ENCODE measurements at regions not wholly inside any gene's neighbourhood (a gene's known extent, or its start where the extent isn't known, plus 50 kb on each side); places are given as distances from the start of the nearest gene placed in this dataset.

GRCh38 chr10:108598320-108598695, 1325.0 kb downstream of the XPNPEP1 start:
- no peaks in the 10 kb centered on the region for H3K9me3 ChIP-seq (ENCODE audit: control insufficient read depth in 5 of 5, low read length in 5 of 5)
- no peak overlapping the region for H3K9ac ChIP-seq (ENCODE audit: low read length in 5 of 5)
- H3K27me3 ChIP-seq (ENCODE audit: control insufficient read depth in 5 of 5, insufficient read depth in 4 of 5, low read length in 5 of 5): no peaks in the 10 kb centered on the region
- no peaks in the 10 kb centered on the region for H3K4me1 ChIP-seq (ENCODE audit: control insufficient read depth in 5 of 5, insufficient read depth in 5 of 5, low read length in 5 of 5)
- H3K27ac ChIP-seq (ENCODE audit: low read depth, low read length): no peak overlapping the region
- H3K4me3 ChIP-seq (ENCODE audit: low read depth in 1 of 5, low read length in 5 of 5): no peak overlapping the region
- H3K36me3 ChIP-seq (ENCODE audit: control insufficient read depth in 5 of 5, insufficient read depth in 5 of 5, low read length in 5 of 5): no peaks in the 10 kb centered on the region

DNA sequence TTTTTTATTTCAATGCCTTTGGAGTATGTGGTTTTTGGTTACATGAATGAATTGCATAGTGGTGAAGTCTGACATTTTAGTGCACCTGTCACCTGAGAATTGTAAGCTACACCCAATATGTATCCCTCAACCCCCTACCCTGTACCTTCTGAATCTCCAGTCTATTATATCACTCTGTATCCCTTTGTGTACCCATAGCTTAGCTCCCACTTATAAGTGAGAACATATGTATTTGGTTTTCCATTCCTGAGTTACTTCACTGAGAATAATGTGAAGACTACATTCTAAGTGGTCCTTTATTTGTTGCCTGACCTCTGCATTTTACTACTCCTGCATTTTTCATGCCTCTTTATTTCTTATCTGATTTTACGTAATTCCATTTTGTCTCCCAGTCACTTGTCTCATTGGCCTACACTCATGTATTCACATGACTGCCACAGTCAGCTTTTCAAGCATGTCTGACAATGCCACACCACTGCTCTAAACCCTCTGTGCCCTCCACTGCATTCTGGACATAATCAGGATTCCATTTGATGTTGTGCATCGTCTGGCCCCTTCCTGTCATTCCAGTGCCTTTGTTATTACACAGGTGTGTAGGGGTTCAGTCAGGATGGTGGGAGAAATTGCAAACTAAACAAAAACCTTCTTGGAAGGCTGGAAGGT, 1325.5 kb downstream of the XPNPEP1 start:
- no peaks in the 10 kb centered on the region for H3K9me3 ChIP-seq (ENCODE audit: control insufficient read depth in 5 of 5, low read length in 5 of 5)
- no peaks in the 10 kb centered on the region for H3K27me3 ChIP-seq (ENCODE audit: control insufficient read depth in 5 of 5, insufficient read depth in 4 of 5, low read length in 5 of 5)
- no peaks in the 10 kb centered on the region for H3K4me1 ChIP-seq (ENCODE audit: control insufficient read depth in 5 of 5, insufficient read depth in 5 of 5, low read length in 5 of 5)
- H3K4me3 ChIP-seq (ENCODE audit: low read depth in 1 of 5, low read length in 5 of 5): no peak overlapping the region
- H3K27ac ChIP-seq (ENCODE audit: low read depth, low read length): no peak overlapping the region
- H3K9ac ChIP-seq (ENCODE audit: low read length in 5 of 5): no peak overlapping the region
- no peaks in the 10 kb centered on the region for H3K36me3 ChIP-seq (ENCODE audit: control insufficient read depth in 5 of 5, insufficient read depth in 5 of 5, low read length in 5 of 5)

DNA sequence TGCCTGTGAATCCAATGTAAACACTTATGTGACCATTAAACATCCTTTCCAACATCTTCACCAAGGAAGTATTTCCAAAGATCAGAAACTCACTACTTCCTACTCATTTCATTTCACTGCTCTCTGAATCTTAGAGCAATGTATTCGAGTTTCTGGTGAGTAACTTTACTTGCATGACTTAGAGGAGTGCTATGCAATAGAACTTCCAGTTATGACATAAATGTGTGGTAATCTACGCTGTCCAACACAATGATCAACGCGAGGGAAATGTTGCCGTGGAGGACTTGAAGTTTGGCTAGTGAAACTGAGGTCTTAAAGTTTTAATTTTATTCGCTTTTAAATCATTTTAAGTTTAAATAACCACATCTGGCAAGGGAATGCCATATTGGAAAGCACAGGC, 1326.3 kb downstream of the XPNPEP1 start:
- H3K27me3 ChIP-seq (ENCODE audit: control insufficient read depth in 5 of 5, insufficient read depth in 4 of 5, low read length in 5 of 5): no peaks in the 10 kb centered on the region
- H3K9ac ChIP-seq (ENCODE audit: low read length in 5 of 5): no peak overlapping the region
- H3K9me3 ChIP-seq (ENCODE audit: control insufficient read depth in 5 of 5, low read length in 5 of 5): no peaks in the 10 kb centered on the region
- no peak overlapping the region for H3K4me3 ChIP-seq (ENCODE audit: low read depth in 1 of 5, low read length in 5 of 5)
- H3K4me1 ChIP-seq (ENCODE audit: control insufficient read depth in 5 of 5, insufficient read depth in 5 of 5, low read length in 5 of 5): no peaks in the 10 kb centered on the region
- no peaks in the 10 kb centered on the region for H3K36me3 ChIP-seq (ENCODE audit: control insufficient read depth in 5 of 5, insufficient read depth in 5 of 5, low read length in 5 of 5)
- no peak overlapping the region for H3K27ac ChIP-seq (ENCODE audit: low read depth, low read length)

- H3K4me3 ChIP-seq (ENCODE audit: low read depth in 1 of 5, low read length in 5 of 5): no peak overlapping the region
- no peaks in the 10 kb centered on the region for H3K9me3 ChIP-seq (ENCODE audit: control insufficient read depth in 5 of 5, low read length in 5 of 5)
- H3K27ac ChIP-seq (ENCODE audit: low read depth, low read length): no peak overlapping the region
- H3K4me1 ChIP-seq (ENCODE audit: control insufficient read depth in 5 of 5, insufficient read depth in 5 of 5, low read length in 5 of 5): no peaks in the 10 kb centered on the region
- H3K27me3 ChIP-seq (ENCODE audit: control insufficient read depth in 5 of 5, insufficient read depth in 4 of 5, low read length in 5 of 5): no peaks in the 10 kb centered on the region
- no peak overlapping the region for H3K9ac ChIP-seq (ENCODE audit: low read length in 5 of 5)
- no peaks in the 10 kb centered on the region for H3K36me3 ChIP-seq (ENCODE audit: control insufficient read depth in 5 of 5, insufficient read depth in 5 of 5, low read length in 5 of 5)
Measured at GRCh38 chr10:108592956-108593355, 1330.4 kb downstream of the XPNPEP1 start.

DNA sequence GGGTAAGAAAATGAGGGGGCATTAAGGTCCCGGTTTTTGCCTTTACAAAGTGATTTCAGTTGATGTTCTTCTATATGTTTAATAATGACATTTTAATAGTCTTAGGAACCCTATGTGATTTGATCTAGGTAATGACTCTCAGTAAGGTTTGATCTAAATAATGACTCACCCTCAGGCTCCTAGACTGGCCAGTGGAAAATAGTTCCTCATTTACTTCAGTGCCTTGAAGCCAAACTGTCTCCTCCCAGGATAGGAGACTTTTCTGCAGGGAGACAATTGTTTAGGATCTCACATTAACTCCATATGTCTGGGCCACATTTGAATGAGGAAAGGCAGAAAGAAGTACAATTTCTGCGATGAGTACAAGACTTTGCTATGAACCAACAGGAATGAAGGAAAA, 1331.9 kb downstream of the XPNPEP1 start:
- Histone ChIP-seq H3K4me3 (ENCODE audit: low read depth in 1 of 5, low read length in 5 of 5) (no peak overlapping the region), H3K9ac (ENCODE audit: low read length in 5 of 5) (no peak overlapping the region), H3K36me3 (ENCODE audit: control insufficient read depth in 5 of 5, insufficient read depth in 5 of 5, low read length in 5 of 5) (no peaks in the 10 kb centered on the region), H3K27me3 (ENCODE audit: control insufficient read depth in 5 of 5, insufficient read depth in 4 of 5, low read length in 5 of 5) (no peaks in the 10 kb centered on the region), H3K27ac (ENCODE audit: low read depth, low read length) (no peak overlapping the region), H3K4me1 (ENCODE audit: control insufficient read depth in 5 of 5, insufficient read depth in 5 of 5, low read length in 5 of 5) (no peaks in the 10 kb centered on the region), H3K9me3 (ENCODE audit: control insufficient read depth in 5 of 5, low read length in 5 of 5) (no peaks in the 10 kb centered on the region)

- Histone ChIP-seq H3K27me3 (ENCODE audit: control insufficient read depth in 5 of 5, insufficient read depth in 4 of 5, low read length in 5 of 5) (no peaks in the 10 kb centered on the region), H3K4me3 (ENCODE audit: low read depth in 1 of 5, low read length in 5 of 5) (no peak overlapping the region), H3K9me3 (ENCODE audit: control insufficient read depth in 5 of 5, low read length in 5 of 5) (no peaks in the 10 kb centered on the region), H3K36me3 (ENCODE audit: control insufficient read depth in 5 of 5, insufficient read depth in 5 of 5, low read length in 5 of 5) (no peaks in the 10 kb centered on the region), H3K27ac (ENCODE audit: low read depth, low read length) (no peak overlapping the region), H3K4me1 (ENCODE audit: control insufficient read depth in 5 of 5, insufficient read depth in 5 of 5, low read length in 5 of 5) (no peaks in the 10 kb centered on the region), H3K9ac (ENCODE audit: low read length in 5 of 5) (no peak overlapping the region)
Measured at GRCh38 chr10:108586424-108586823, 1336.9 kb downstream of the XPNPEP1 start.

DNA sequence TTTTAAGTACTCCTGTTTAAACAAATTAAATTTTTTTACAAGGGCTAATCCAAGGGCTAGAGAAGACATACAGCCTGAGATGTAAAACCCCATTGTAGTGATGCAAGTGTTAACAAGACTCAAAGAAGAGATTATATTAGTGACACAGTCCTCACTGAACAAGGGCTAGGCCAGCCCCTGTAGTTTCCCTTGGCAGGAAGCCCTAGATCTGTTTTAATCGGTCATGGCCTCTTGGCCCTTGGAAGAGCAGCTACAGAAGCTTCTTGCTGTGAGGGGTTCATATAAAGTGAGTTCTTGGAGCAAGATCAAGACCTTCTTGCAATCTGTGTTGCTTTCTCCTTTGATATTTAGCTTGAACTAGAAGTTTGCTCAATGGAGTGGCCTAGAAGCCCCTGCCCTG, 1339.4 kb downstream of the XPNPEP1 start:
- H3K4me3 ChIP-seq (ENCODE audit: low read depth in 1 of 5, low read length in 5 of 5): no peak overlapping the region
- peaks cover 0 to 2% (median 0%) of the 10 kb centered on the region in 5 donors for H3K4me1 ChIP-seq (ENCODE audit: control insufficient read depth in 5 of 5, insufficient read depth in 5 of 5, low read length in 5 of 5)
- no peak overlapping the region for H3K27ac ChIP-seq (ENCODE audit: low read depth, low read length)
- no peaks in the 10 kb centered on the region for H3K27me3 ChIP-seq (ENCODE audit: control insufficient read depth in 5 of 5, insufficient read depth in 4 of 5, low read length in 5 of 5)
- H3K36me3 ChIP-seq (ENCODE audit: control insufficient read depth in 5 of 5, insufficient read depth in 5 of 5, low read length in 5 of 5): no peaks in the 10 kb centered on the region
- no peak overlapping the region for H3K9ac ChIP-seq (ENCODE audit: low read length in 5 of 5)
- H3K9me3 ChIP-seq (ENCODE audit: control insufficient read depth in 5 of 5, low read length in 5 of 5): no peaks in the 10 kb centered on the region

- Histone ChIP-seq H3K27me3 (ENCODE audit: control insufficient read depth in 5 of 5, insufficient read depth in 4 of 5, low read length in 5 of 5) (no peaks in the 10 kb centered on the region), H3K4me1 (ENCODE audit: control insufficient read depth in 5 of 5, insufficient read depth in 5 of 5, low read length in 5 of 5) (peaks cover 0 to 2% (median 0%) of the 10 kb centered on the region in 5 donors), H3K9me3 (ENCODE audit: control insufficient read depth in 5 of 5, low read length in 5 of 5) (no peaks in the 10 kb centered on the region), H3K4me3 (ENCODE audit: low read depth in 1 of 5, low read length in 5 of 5) (no peak overlapping the region), H3K9ac (ENCODE audit: low read length in 5 of 5) (no peak overlapping the region), H3K36me3 (ENCODE audit: control insufficient read depth in 5 of 5, insufficient read depth in 5 of 5, low read length in 5 of 5) (no peaks in the 10 kb centered on the region), H3K27ac (ENCODE audit: low read depth, low read length) (no peak overlapping the region)
Measured at GRCh38 chr10:108582888-108583287, 1340.4 kb downstream of the XPNPEP1 start.

DNA sequence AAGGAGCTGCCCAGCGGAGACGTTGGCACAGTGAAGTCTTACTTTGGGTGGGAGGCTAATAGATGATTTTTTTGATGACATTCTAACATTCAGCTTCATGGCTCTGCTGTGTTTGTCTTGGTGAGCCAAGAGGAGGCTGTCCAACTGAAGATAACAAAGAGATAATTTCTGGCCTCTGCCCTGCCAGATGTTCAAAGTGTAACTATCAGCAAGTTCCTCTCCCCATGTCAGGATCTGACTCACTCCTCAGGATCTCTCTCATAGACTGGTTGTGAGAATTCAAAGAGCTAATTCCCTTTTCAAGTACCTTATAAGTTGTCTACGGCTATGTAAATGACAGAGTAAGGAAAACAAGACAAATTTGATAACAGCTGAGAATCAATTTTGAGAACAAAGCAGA, 1340.9 kb downstream of the XPNPEP1 start:
- H3K27ac ChIP-seq (ENCODE audit: low read depth, low read length): no peak overlapping the region
- H3K9me3 ChIP-seq (ENCODE audit: control insufficient read depth in 5 of 5, low read length in 5 of 5): no peaks in the 10 kb centered on the region
- H3K9ac ChIP-seq (ENCODE audit: low read length in 5 of 5): no peak overlapping the region
- no peaks in the 10 kb centered on the region for H3K36me3 ChIP-seq (ENCODE audit: control insufficient read depth in 5 of 5, insufficient read depth in 5 of 5, low read length in 5 of 5)
- H3K4me3 ChIP-seq (ENCODE audit: low read depth in 1 of 5, low read length in 5 of 5): no peak overlapping the region
- H3K27me3 ChIP-seq (ENCODE audit: control insufficient read depth in 5 of 5, insufficient read depth in 4 of 5, low read length in 5 of 5): no peaks in the 10 kb centered on the region
- H3K4me1 ChIP-seq (ENCODE audit: control insufficient read depth in 5 of 5, insufficient read depth in 5 of 5, low read length in 5 of 5): peaks cover 0 to 2% (median 0%) of the 10 kb centered on the region in 5 donors

DNA sequence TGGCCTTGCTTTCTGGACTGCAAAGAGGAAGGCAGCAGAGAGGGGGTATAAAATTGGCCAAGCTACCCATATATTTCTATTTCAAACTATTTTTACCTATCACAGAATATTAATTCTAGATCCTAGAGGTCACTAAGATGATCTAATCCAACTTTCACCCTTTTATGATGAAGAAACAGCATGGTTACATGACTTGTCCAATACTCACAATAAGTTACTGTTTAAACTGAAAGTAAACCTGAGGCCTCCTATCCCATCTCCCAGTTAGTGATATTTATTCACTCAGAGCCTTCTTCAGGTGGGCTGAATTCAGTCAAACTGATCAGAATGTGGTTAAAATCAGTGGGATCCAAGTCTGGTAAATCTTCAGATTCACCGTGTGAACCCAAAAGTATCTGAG, 1345.1 kb downstream of the XPNPEP1 start:
- Histone ChIP-seq H3K9ac (ENCODE audit: low read length in 5 of 5) (no peak overlapping the region), H3K4me3 (ENCODE audit: low read depth in 1 of 5, low read length in 5 of 5) (no peak overlapping the region), H3K36me3 (ENCODE audit: control insufficient read depth in 5 of 5, insufficient read depth in 5 of 5, low read length in 5 of 5) (no peaks in the 10 kb centered on the region), H3K27me3 (ENCODE audit: control insufficient read depth in 5 of 5, insufficient read depth in 4 of 5, low read length in 5 of 5) (no peaks in the 10 kb centered on the region), H3K9me3 (ENCODE audit: control insufficient read depth in 5 of 5, low read length in 5 of 5) (no peaks in the 10 kb centered on the region), H3K27ac (ENCODE audit: low read depth, low read length) (no peak overlapping the region), H3K4me1 (ENCODE audit: control insufficient read depth in 5 of 5, insufficient read depth in 5 of 5, low read length in 5 of 5) (peaks cover 0 to 2% (median 0%) of the 10 kb centered on the region in 5 donors)

- Histone ChIP-seq H3K9ac (ENCODE audit: low read length in 5 of 5) (no peak overlapping the region), H3K36me3 (ENCODE audit: control insufficient read depth in 5 of 5, insufficient read depth in 5 of 5, low read length in 5 of 5) (no peaks in the 10 kb centered on the region), H3K9me3 (ENCODE audit: control insufficient read depth in 5 of 5, low read length in 5 of 5) (no peaks in the 10 kb centered on the region), H3K4me1 (ENCODE audit: control insufficient read depth in 5 of 5, insufficient read depth in 5 of 5, low read length in 5 of 5) (no peaks in the 10 kb centered on the region), H3K27me3 (ENCODE audit: control insufficient read depth in 5 of 5, insufficient read depth in 4 of 5, low read length in 5 of 5) (no peaks in the 10 kb centered on the region), H3K27ac (ENCODE audit: low read depth, low read length) (no peak overlapping the region), H3K4me3 (ENCODE audit: low read depth in 1 of 5, low read length in 5 of 5) (no peak overlapping the region)
Measured at GRCh38 chr10:108574233-108574632, 1349.1 kb downstream of the XPNPEP1 start.
